Hepatocyte (in vitro differentiated cells): ENCODE measurements at regions not wholly inside any gene's neighbourhood (a gene's known extent, or its start where the extent isn't known, plus 50 kb on each side); places are given as distances from the start of the nearest gene placed in this dataset.

Experiments used
- CTCF ChIP-seq: fragments of 200-600 bp; sonication (generic); IDR thresholded peaks from 2 replicates; pipeline ENCODE4 v1.5.1; 2016; ENCODE audit warnings: antibody characterized with exemption, mild to moderate bottlenecking; ENCODE audit not compliant: poor library complexity
- EZH2phosphoT487 ChIP-seq: fragments of 200-600 bp; sonication (generic); IDR thresholded peaks from one replicate; pipeline ENCODE4 v1.6.1; 2018; ENCODE audit warnings: antibody characterized with exemption, mild to moderate bottlenecking, low read depth, moderate library complexity; ENCODE audit not compliant: unreplicated experiment, severe bottlenecking

- TF ChIP-seq CTCF (no peak), EZH2phosphoT487 (no peak)
Measured at GRCh38 chr1:222909586-222909985, 94.7 kb downstream of the DISP1 start.
